ENCODE measurements at regions not wholly inside any gene's neighbourhood (a gene's known extent, or its start where the extent isn't known, plus 50 kb on each side); places are given as distances from the start of the nearest gene placed in this dataset.
"Not testable (repeated sequence)": the region's sequence is repeated elsewhere in the genome, so short reads cannot be mapped to it uniquely, and the experiment has no call there.

- DNase-seq (ENCODE audit: low spot score) = no peak
Measured at GRCh38 chr21:36591326-36591970, 107.5 kb upstream of the SIM2 start.

GRCh38 chr21:36596174-36596573 is 102.7 kb upstream of the SIM2 start:
- no peak for DNase-seq (ENCODE audit: low spot score)

- no peak for DNase-seq (ENCODE audit: low spot score)
Measured at GRCh38 chr21:36601362-36601761, 97.6 kb upstream of the SIM2 start.

GRCh38 chr21:36602735-36603134 is 96.2 kb upstream of the SIM2 start:
- DNase-seq (ENCODE audit: low spot score) = no peak

GRCh38 chr21:36603221-36603620 is 95.7 kb upstream of the SIM2 start:
- no peak for DNase-seq (ENCODE audit: low spot score)

- no peak for DNase-seq (ENCODE audit: low spot score)
Measured at GRCh38 chr21:36605426-36605825, 93.5 kb upstream of the SIM2 start.

GRCh38 chr21:36606287-36606982 is 92.5 kb upstream of the SIM2 start:
- no peak for DNase-seq (ENCODE audit: low spot score)

GRCh38 chr21:36606983-36607325 is 92.0 kb upstream of the SIM2 start:
- DNase-seq (ENCODE audit: low spot score) = no peak

- no peak for DNase-seq (ENCODE audit: low spot score)
Measured at GRCh38 chr21:36608041-36608896, 90.6 kb upstream of the SIM2 start.

- DNase-seq (ENCODE audit: low spot score) = no peak
Measured at GRCh38 chr21:36608897-36609225, 90.1 kb upstream of the SIM2 start.

- DNase-seq (ENCODE audit: low spot score) = no peak
Measured at GRCh38 chr21:36609654-36610053, 89.3 kb upstream of the SIM2 start.

GRCh38 chr21:36610201-36610600 is 88.7 kb upstream of the SIM2 start:
- DNase-seq (ENCODE audit: low spot score) = no peak

GRCh38 chr21:36610935-36611334 is 88.0 kb upstream of the SIM2 start:
- no peak for DNase-seq (ENCODE audit: low spot score)

GRCh38 chr21:36611379-36611778 is 87.5 kb upstream of the SIM2 start:
- no peak for DNase-seq (ENCODE audit: low spot score)

GRCh38 chr21:36613059-36613458 is 85.9 kb upstream of the SIM2 start:
- DNase-seq (ENCODE audit: low spot score) = no peak

GRCh38 chr21:36613554-36613953 is 85.4 kb upstream of the SIM2 start:
- no peak for DNase-seq (ENCODE audit: low spot score)

GRCh38 chr21:36615274-36615964 is 83.5 kb upstream of the SIM2 start:
- peak; percentile 42 for DNase-seq (ENCODE audit: low spot score)

- not testable (repeated sequence) for DNase-seq (ENCODE audit: low spot score)
Measured at GRCh38 chr21:36616773-36617172, 82.1 kb upstream of the SIM2 start.

- not testable (repeated sequence) for DNase-seq (ENCODE audit: low spot score)
Measured at GRCh38 chr21:36621794-36622193, 77.1 kb upstream of the SIM2 start.

- DNase-seq (ENCODE audit: low spot score) = no peak
Measured at GRCh38 chr21:36624105-36624504, 74.8 kb upstream of the SIM2 start.

GRCh38 chr21:36626791-36627190 is 72.1 kb upstream of the SIM2 start:
- no peak for DNase-seq (ENCODE audit: low spot score)

GRCh38 chr21:36627242-36627641 is 71.7 kb upstream of the SIM2 start:
- DNase-seq (ENCODE audit: low spot score) = no peak

GRCh38 chr21:36628106-36628505 is 70.8 kb upstream of the SIM2 start:
- no peak for DNase-seq (ENCODE audit: low spot score)

All from HuH-7 (cell line).